AG08396 (cell line): ENCODE measurements at regions not wholly inside any gene's neighbourhood (a gene's known extent, or its start where the extent isn't known, plus 50 kb on each side); places are given as distances from the start of the nearest gene placed in this dataset.

Experiments used
- DNase-seq: peaks from one replicate; pipeline ENCODE4 v3.0.0; 2012; ENCODE audit warnings: low spot score, mixed read lengths

GRCh38 chr12:16681196-16681595 is 75.2 kb upstream of the LMO3 start:
- no peak for DNase-seq

GRCh38 chr12:16675438-16675837 is 69.5 kb upstream of the LMO3 start:
- DNase-seq: no peak

GRCh38 chr12:16674885-16675284 is 68.9 kb upstream of the LMO3 start:
- DNase-seq: no peak

GRCh38 chr12:16670456-16671050 is 64.6 kb upstream of the LMO3 start:
- DNase-seq: no peak

GRCh38 chr12:16669756-16670155 is 63.8 kb upstream of the LMO3 start:
- no peak for DNase-seq

GRCh38 chr12:16668198-16668597 is 62.2 kb upstream of the LMO3 start:
- DNase-seq: no peak

GRCh38 chr12:16658699-16659098 is 52.7 kb upstream of the LMO3 start:
- no peak for DNase-seq
